Liver (tissue), 2 donors: ENCODE measurements at regions not wholly inside any gene's neighbourhood (a gene's known extent, or its start where the extent isn't known, plus 50 kb on each side); places are given as distances from the start of the nearest gene placed in this dataset.

Experiments
- CTCF ChIP-seq: fragments of 150-350 bp; IDR thresholded peaks from 2 replicates; pipeline ENCODE4 v1.5.1; 2017; ENCODE audit warnings: improper control_type of control experiment, low read depth, low read length; ENCODE audit not compliant: missing input control
- MAX ChIP-seq: IDR thresholded peaks from 2 replicates; pipeline ENCODE4 v1.6.1; 2016; ENCODE audit warnings: antibody characterized with exemption
- TF ChIP-seq, protein P1 (sequence below): IDR thresholded peaks from 2 replicates; pipeline ENCODE4 v1.6.1; 2016; ENCODE audit warnings: antibody characterized with exemption
- donor health status: healthy.

- no peak for TF ChIP-seq MAX
- TF ChIP-seq CTCF: no peak
- TF ChIP-seq, protein P1, sequence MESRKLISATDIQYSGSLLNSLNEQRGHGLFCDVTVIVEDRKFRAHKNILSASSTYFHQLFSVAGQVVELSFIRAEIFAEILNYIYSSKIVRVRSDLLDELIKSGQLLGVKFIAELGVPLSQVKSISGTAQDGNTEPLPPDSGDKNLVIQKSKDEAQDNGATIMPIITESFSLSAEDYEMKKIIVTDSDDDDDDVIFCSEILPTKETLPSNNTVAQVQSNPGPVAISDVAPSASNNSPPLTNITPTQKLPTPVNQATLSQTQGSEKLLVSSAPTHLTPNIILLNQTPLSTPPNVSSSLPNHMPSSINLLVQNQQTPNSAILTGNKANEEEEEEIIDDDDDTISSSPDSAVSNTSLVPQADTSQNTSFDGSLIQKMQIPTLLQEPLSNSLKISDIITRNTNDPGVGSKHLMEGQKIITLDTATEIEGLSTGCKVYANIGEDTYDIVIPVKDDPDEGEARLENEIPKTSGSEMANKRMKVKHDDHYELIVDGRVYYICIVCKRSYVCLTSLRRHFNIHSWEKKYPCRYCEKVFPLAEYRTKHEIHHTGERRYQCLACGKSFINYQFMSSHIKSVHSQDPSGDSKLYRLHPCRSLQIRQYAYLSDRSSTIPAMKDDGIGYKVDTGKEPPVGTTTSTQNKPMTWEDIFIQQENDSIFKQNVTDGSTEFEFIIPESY: no peak
These were observed 80.7 kb downstream of the TFAP2B start for GRCh38 chr6:50899306-50899870.
